MCF 10A (cell line): ENCODE measurements at regions not wholly inside any gene's neighbourhood (a gene's known extent, or its start where the extent isn't known, plus 50 kb on each side); places are given as distances from the start of the nearest gene placed in this dataset.
"Not testable (repeated sequence)": the region's sequence is repeated elsewhere in the genome, so short reads cannot be mapped to it uniquely, and the experiment has no call there.

Experiments used
- BruUV-seq: library from RNA; stranded (reverse); fragments of 400-500 nt; replicated peaks from 2 replicates; lab custom pipeline; 2021; lab: Mats Ljungman, UMichigan
- CTCF ChIA-PET: fragments of 300-600 bp; sonication (Branson Sonifier 250); formaldehyde crosslinking; extraction: SDS; loops from one replicate; lab custom pipeline; 2021; ENCODE audit warnings: antibody characterized with exemption, inconsistent platforms; lab: Yijun Ruan, JAX
- POLR2A ChIA-PET: fragments of 300-600, 350-650 bp; sonication (Branson Sonifier 250); formaldehyde crosslinking; extraction: SDS; loops from one replicate; lab custom pipeline; 2020; ENCODE audit warnings: antibody characterized with exemption, inconsistent platforms; lab: Yijun Ruan, JAX
- DNase-seq: peaks from one replicate; pipeline ENCODE4 v3.0.0-alpha.2; 2018; ENCODE audit not compliant: unreplicated experiment
- H3K27ac Mint-ChIP-seq: one replicate; pipeline ENCODE4 v1.8.0; 2022; ENCODE audit warnings: mild to moderate bottlenecking, low read depth, mixed read lengths; ENCODE audit not compliant: unreplicated experiment
- H3K27me3 Mint-ChIP-seq: one replicate; pipeline ENCODE4 v1.8.0; 2022; ENCODE audit warnings: mixed read lengths; ENCODE audit not compliant: insufficient read depth, unreplicated experiment
- H3K36me3 Mint-ChIP-seq: one replicate; pipeline ENCODE4 v1.8.0; 2022; ENCODE audit warnings: mild to moderate bottlenecking, moderate library complexity, mixed read lengths; ENCODE audit not compliant: insufficient read depth, unreplicated experiment
- H3K4me1 Mint-ChIP-seq: one replicate; pipeline ENCODE4 v1.8.0; 2022; ENCODE audit warnings: mixed read lengths; ENCODE audit not compliant: insufficient read depth, unreplicated experiment
- H3K4me3 Mint-ChIP-seq: one replicate; pipeline ENCODE4 v1.8.0; 2022; ENCODE audit warnings: mild to moderate bottlenecking, moderate library complexity, mixed read lengths; ENCODE audit not compliant: unreplicated experiment
- H3K9me3 Mint-ChIP-seq: one replicate; pipeline ENCODE4 v1.8.0; 2022; ENCODE audit warnings: mixed read lengths; ENCODE audit not compliant: unreplicated experiment
- CTCF ChIP-seq: fragments of 200-600 bp; IDR thresholded peaks from one replicate; pipeline ENCODE4 v1.8.0; 2022; ENCODE audit warnings: antibody characterized with exemption, mild to moderate bottlenecking; ENCODE audit not compliant: unreplicated experiment
- intact Hi-C: fragments of 100-400 bp; cut with micrococcal nuclease; formaldehyde crosslinking; loops from 2 replicates; pipeline ENCODE4 v1.14.1; 2022

DNA sequence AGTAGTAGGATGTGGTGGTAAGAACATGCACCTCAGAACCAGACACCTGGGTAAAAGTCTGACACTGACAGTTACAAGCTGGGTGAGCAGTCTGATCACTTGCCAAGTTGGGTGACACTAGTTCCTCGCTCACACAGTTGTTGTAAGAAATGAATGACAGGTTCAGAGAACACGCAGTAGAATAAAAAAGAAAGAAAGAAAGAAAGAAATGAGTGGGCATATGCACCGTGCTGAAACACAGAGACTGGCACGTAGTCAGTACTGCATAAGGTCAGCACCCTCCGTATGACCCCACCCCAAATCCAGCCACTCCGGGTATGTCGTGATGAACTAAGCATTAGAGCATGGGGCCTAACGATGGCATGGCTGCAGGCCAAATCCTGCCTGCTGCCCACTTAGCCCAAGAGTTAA is 90.6 kb downstream of the GLUL start:
- Mint-ChIP-seq H3K27me3 (no peaks in the 10 kb centered on the region), H3K4me1 (peaks cover 24% of the 10 kb centered on the region), H3K27ac (no peak overlapping the region), H3K9me3 (no peaks in the 10 kb centered on the region), H3K36me3 (no peaks in the 10 kb centered on the region), H3K4me3 (no peak overlapping the region)
- intact Hi-C loops: loop anchor here (1.0 kb wide), 1 partner anchor 95 kb away; no protein-coding TSS in a partner anchor
- POLR2A ChIA-PET: interaction anchor here (0.7 to 3.0 kb wide), 5 partner anchors 11 to 158 kb away, joined by 3 to 25 read pairs (median 5); partner anchors contain the start of gene GLUL
- CTCF ChIA-PET: interaction anchor here (0.6 to 3.1 kb wide), 7 partner anchors 57 to 158 kb away, joined by 3 to 17 read pairs (median 3); no protein-coding TSS in a partner anchor
- TF ChIP-seq CTCF: no peak
- no peak for DNase-seq
- no TSS peak for BruUV-seq

- H3K36me3 Mint-ChIP-seq: no peaks in the 10 kb centered on the region
- H3K27me3 Mint-ChIP-seq: no peaks in the 10 kb centered on the region
- H3K4me1 Mint-ChIP-seq: peaks cover 24% of the 10 kb centered on the region
- H3K4me3 Mint-ChIP-seq: no peak overlapping the region
- H3K27ac Mint-ChIP-seq: peak overlapping the region; percentile 29
- TF ChIP-seq CTCF: no peak
- no peaks in the 10 kb centered on the region for H3K9me3 Mint-ChIP-seq
- ChIA-PET CTCF (interaction anchor here (0.6 to 3.1 kb wide), 12 partner anchors 9 to 821 kb away, joined by 3 to 17 read pairs (median 3); no protein-coding TSS in a partner anchor), POLR2A (interaction anchor here (0.6 to 3.0 kb wide), 10 partner anchors 8 to 231 kb away, joined by 3 to 25 read pairs (median 4); no protein-coding TSS in a partner anchor)
- peak; percentile 47 for DNase-seq
- intact Hi-C loops: no loop called here
- no TSS peak for BruUV-seq
Measured at GRCh38 chr1:182299728-182300616, 91.6 kb downstream of the GLUL start.

DNA sequence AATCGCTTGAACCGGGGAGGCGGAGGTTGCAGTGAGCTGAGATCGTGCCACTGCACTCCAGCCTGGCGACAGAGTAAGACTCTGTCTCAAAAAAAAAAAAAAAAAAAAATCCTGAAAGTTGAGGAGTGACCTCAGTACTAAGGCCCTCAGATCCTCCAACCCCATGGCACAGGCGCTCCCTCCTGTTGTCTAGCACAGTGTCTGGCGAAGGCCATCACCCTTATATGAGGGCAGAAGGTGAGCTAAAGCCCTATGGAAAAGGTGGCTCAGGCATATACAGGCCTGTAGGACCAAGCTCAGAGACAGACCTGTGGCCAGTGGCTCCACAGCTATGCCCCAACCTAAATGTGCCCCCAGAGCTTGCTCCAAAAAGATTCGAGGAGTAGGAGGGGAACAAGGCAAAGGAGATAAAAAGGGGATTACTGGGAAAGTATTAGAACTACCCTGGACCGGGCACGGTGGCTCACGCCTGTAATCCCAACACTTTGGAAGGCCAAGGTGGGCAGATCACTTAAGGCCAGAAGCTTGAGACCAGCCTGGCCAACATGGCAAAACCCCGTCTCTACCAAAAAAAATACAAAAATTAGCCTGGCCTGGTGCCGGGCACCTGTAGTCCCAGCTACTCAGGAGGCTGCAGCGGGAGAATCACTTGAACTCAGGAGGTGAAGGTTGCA is 92.4 kb downstream of the GLUL start:
- H3K36me3 Mint-ChIP-seq, H3K9me3 Mint-ChIP-seq, DNase-seq, BruUV-seq, H3K27ac Mint-ChIP-seq, intact Hi-C loops, H3K4me3 Mint-ChIP-seq, H3K27me3 Mint-ChIP-seq: not testable (repeated sequence)
- POLR2A ChIA-PET: interaction anchor here (0.6 to 3.0 kb wide), 6 partner anchors 7 to 230 kb away, joined by 3 to 25 read pairs (median 3); no protein-coding TSS in a partner anchor
- peaks cover 18% of the 10 kb centered on the region for H3K4me1 Mint-ChIP-seq
- CTCF ChIA-PET: interaction anchor here (0.6 to 1.9 kb wide), 11 partner anchors 9 to 246 kb away, joined by 3 to 13 read pairs (median 3); no protein-coding TSS in a partner anchor

DNA sequence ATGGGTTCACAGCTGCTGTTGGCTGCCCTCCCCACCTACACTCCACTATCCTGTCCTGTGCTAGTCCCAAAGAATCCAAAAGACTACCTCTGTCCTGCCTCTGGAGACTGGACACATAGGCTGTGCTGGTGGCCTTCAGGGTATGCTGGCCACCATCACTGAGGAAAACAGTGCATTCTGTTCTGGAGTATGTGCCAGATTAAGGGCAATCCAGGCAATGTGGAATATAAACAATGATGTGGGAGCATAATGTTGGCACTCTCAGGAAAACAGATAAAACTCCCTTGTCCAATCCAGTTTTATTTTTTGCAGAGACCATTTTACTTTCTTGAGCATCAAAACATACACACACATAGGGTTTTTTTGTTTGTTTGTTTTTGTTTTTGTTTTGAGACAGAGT is 94.3 kb downstream of the GLUL start:
- CTCF ChIA-PET: interaction anchor here (1.0 to 1.5 kb wide), 3 partner anchors 8 to 154 kb away, joined by 4 read pairs; no protein-coding TSS in a partner anchor
- POLR2A ChIA-PET: no interaction called here

More for the DNA sequence above, 94.3 kb downstream of the GLUL start:
- TF ChIP-seq CTCF: no peak
- peaks cover 22% of the 10 kb centered on the region for H3K4me1 Mint-ChIP-seq
- no peaks in the 10 kb centered on the region for H3K27me3 Mint-ChIP-seq
- H3K27ac Mint-ChIP-seq: no peak overlapping the region
- DNase-seq: no peak
- intact Hi-C loops: no loop called here
- no peaks in the 10 kb centered on the region for H3K36me3 Mint-ChIP-seq
- BruUV-seq: no TSS peak
- no peaks in the 10 kb centered on the region for H3K9me3 Mint-ChIP-seq
- no peak overlapping the region for H3K4me3 Mint-ChIP-seq
